Stimulated activated CD8-positive, alpha-beta memory T cell treated with anti-CD3 and anti-CD28 coated beads, Interleukin-4, amount 100 ng/mL, for 48 hours (primary cell): ENCODE measurements at regions not wholly inside any gene's neighbourhood (a gene's known extent, or its start where the extent isn't known, plus 50 kb on each side); places are given as distances from the start of the nearest gene placed in this dataset.

Experiments
- DNase-seq: peaks from one replicate; pipeline ENCODE4 v3.0.0-alpha.2; 2020

- no peak for DNase-seq
These were observed 52.4 kb downstream of the CBLL2 start for GRCh38 chrX:22325096-22325495.

- DNase-seq = no peak
These were observed 57.1 kb downstream of the CBLL2 start for GRCh38 chrX:22329783-22330182.

- DNase-seq = no peak
These were observed 66.0 kb downstream of the CBLL2 start for GRCh38 chrX:22338740-22339139.

- no peak for DNase-seq
These were observed 66.7 kb downstream of the CBLL2 start for GRCh38 chrX:22339459-22339858.

GRCh38 chrX:22340022-22340616 is 67.4 kb downstream of the CBLL2 start:
- no peak for DNase-seq

GRCh38 chrX:22343192-22343591 is 70.5 kb downstream of the CBLL2 start:
- DNase-seq = no peak

GRCh38 chrX:22345884-22346283 is 73.2 kb downstream of the CBLL2 start:
- DNase-seq = no peak

GRCh38 chrX:22347491-22347890 is 74.8 kb downstream of the CBLL2 start:
- DNase-seq = no peak

GRCh38 chrX:22349116-22349515 is 76.4 kb downstream of the CBLL2 start:
- no peak for DNase-seq

- DNase-seq = no peak
These were observed 78.4 kb downstream of the CBLL2 start for GRCh38 chrX:22351076-22351475.

- no peak for DNase-seq
These were observed 79.3 kb downstream of the CBLL2 start for GRCh38 chrX:22351966-22352365.

- DNase-seq = no peak
These were observed 84.9 kb downstream of the CBLL2 start for GRCh38 chrX:22357621-22358020.

- DNase-seq = no peak
These were observed 87.4 kb downstream of the CBLL2 start for GRCh38 chrX:22360129-22360528.

GRCh38 chrX:22365460-22365859 is 92.7 kb downstream of the CBLL2 start:
- DNase-seq = no peak

GRCh38 chrX:22366166-22366702 is 93.5 kb downstream of the CBLL2 start:
- no peak for DNase-seq

- no peak for DNase-seq
These were observed 94.2 kb downstream of the CBLL2 start for GRCh38 chrX:22366906-22367305.

GRCh38 chrX:22373094-22373493 is 100.4 kb downstream of the CBLL2 start:
- DNase-seq = no peak

GRCh38 chrX:22373766-22374165 is 101.1 kb downstream of the CBLL2 start:
- DNase-seq = no peak

- no peak for DNase-seq
These were observed 103.7 kb downstream of the CBLL2 start for GRCh38 chrX:22376369-22376768.

- no peak for DNase-seq
These were observed 105.6 kb downstream of the CBLL2 start for GRCh38 chrX:22378296-22378695.

GRCh38 chrX:22383988-22384387 is 111.3 kb downstream of the CBLL2 start:
- no peak for DNase-seq

GRCh38 chrX:22389556-22390179 is 117.0 kb downstream of the CBLL2 start:
- no peak for DNase-seq

- DNase-seq = no peak
These were observed 119.6 kb downstream of the CBLL2 start for GRCh38 chrX:22392133-22392948.

GRCh38 chrX:22395372-22395771 is 122.7 kb downstream of the CBLL2 start:
- DNase-seq = no peak
